ENCODE measurements at regions not wholly inside any gene's neighbourhood (a gene's known extent, or its start where the extent isn't known, plus 50 kb on each side); places are given as distances from the start of the nearest gene placed in this dataset.
"Not testable (repeated sequence)": the region's sequence is repeated elsewhere in the genome, so short reads cannot be mapped to it uniquely, and the experiment has no call there.

DNA sequence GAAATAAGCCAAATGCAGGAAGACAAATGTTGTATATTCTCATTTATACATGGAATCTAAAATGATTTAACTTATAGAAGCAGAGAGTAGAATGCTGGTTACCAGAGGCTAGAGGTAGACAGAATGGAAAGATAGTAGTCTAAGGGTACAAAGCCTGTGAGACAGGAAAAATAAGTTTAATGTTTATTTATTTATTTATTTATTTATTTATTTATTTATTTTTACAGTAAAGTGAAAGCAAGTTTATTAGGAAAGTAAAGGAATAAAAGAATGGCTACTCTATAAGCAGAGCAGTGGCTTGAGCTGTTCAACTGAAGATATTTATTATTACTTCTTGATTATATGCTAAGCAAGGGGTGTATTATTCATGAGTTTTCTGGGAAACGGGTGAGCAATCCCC lies 203.2 kb downstream of the LAS1L start:
- H3K4me3 ChIP-seq (ENCODE audit: low read depth, low read length), result no peak overlapping the region
- no peaks in the 10 kb centered on the region for H3K4me1 ChIP-seq (ENCODE audit: control insufficient read depth, insufficient read depth, low read length)
- no peaks in the 10 kb centered on the region for H3K27me3 ChIP-seq (ENCODE audit: control insufficient read depth, insufficient read depth, low read length)
- H3K9me3 ChIP-seq (ENCODE audit: control insufficient read depth, insufficient read depth, low read length), result no peaks in the 10 kb centered on the region
- H3K9ac ChIP-seq (ENCODE audit: low read depth, low read length), result no peak overlapping the region
- H3K36me3 ChIP-seq (ENCODE audit: control insufficient read depth, insufficient read depth, low read length), result no peaks in the 10 kb centered on the region

DNA sequence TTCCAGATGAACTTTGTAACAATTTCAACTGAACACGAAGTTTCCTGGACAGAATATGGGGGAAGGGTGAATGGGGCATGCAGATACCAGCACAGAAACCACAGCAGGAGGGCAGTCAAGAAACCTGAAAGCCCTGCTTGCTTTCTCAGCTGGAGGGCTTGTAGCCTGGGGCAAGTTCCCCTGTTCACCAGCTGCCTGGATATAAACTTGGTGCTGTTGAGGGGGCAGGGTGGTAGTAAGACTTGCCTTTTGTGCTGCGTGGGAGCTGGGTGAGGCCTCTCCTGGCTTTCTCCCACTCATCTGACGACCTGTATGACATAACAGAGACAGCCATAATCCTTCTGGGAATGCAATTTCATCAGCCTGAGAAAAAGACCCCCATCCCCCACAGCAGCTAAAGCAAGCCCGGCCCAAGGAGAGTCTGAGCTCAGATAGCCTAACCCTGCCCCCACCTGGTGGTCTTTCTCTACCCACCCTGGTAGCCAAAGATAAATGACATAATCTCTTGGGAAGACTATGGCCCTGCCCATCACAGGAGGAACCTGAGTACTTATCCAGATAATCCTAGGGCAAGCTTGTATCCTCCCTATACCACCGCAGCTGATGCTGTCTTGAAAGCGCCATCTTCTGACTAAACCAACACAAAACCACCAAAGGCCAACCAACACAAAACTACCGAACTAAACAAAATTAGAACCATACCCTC lies 234.3 kb downstream of the LAS1L start:
- Histone ChIP-seq H3K9me3 (ENCODE audit: control insufficient read depth, insufficient read depth, low read length) (no peaks in the 10 kb centered on the region), H3K36me3 (ENCODE audit: control insufficient read depth, insufficient read depth, low read length) (no peaks in the 10 kb centered on the region), H3K27me3 (ENCODE audit: control insufficient read depth, insufficient read depth, low read length) (no peaks in the 10 kb centered on the region), H3K4me3 (ENCODE audit: low read depth, low read length) (peak overlapping the region; percentile 8), H3K9ac (ENCODE audit: low read depth, low read length) (no peak overlapping the region), H3K4me1 (ENCODE audit: control insufficient read depth, insufficient read depth, low read length) (peaks cover 5% of the 10 kb centered on the region)

DNA sequence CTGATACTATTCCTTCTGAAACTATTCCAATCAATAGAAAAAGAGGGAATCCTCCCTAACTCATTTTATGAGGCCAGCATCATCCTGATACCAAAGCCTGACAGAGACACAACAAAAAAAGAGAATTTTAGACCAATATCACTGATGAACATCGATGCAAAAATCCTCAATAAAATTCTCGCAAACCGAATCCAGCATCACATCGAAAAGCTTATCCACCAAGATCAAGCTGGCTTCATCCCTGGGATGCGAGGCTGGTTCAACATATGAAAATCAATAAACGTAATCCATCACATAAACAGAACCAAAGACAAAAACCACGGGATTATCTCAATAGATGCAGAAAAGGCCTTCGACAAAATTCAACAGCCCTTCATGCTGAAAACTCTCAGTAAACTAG lies 251.7 kb downstream of the LAS1L start:
- not testable (repeated sequence) for H3K27me3 ChIP-seq (ENCODE audit: control insufficient read depth, insufficient read depth, low read length); H3K9ac ChIP-seq (ENCODE audit: low read depth, low read length); H3K9me3 ChIP-seq (ENCODE audit: control insufficient read depth, insufficient read depth, low read length); H3K36me3 ChIP-seq (ENCODE audit: control insufficient read depth, insufficient read depth, low read length); H3K4me3 ChIP-seq (ENCODE audit: low read depth, low read length); H3K4me1 ChIP-seq (ENCODE audit: control insufficient read depth, insufficient read depth, low read length)

DNA sequence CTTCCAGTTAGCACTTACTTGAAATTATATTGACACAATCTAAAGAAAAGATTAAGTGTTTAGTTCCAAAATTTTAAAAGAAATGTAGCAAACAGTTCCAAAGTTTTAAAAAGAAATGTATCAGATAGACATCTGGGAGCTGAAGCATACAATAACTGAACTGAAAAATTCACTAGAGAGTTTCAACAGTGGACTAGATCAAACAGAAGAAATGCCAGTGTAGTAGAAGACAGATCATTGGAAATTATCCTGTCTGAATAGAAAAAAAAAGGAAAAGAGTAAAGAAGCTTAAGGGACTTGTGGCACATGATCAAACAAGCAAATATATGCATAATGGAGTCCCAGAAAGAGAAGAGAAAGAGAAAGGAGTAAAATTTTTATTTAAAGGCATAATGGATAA lies 261.4 kb downstream of the LAS1L start:
- Histone ChIP-seq H3K4me1 (ENCODE audit: control insufficient read depth, insufficient read depth, low read length) (no peaks in the 10 kb centered on the region), H3K36me3 (ENCODE audit: control insufficient read depth, insufficient read depth, low read length) (no peaks in the 10 kb centered on the region), H3K9me3 (ENCODE audit: control insufficient read depth, insufficient read depth, low read length) (peaks cover 4% of the 10 kb centered on the region), H3K9ac (ENCODE audit: low read depth, low read length) (no peak overlapping the region), H3K4me3 (ENCODE audit: low read depth, low read length) (no peak overlapping the region), H3K27me3 (ENCODE audit: control insufficient read depth, insufficient read depth, low read length) (no peaks in the 10 kb centered on the region)

DNA sequence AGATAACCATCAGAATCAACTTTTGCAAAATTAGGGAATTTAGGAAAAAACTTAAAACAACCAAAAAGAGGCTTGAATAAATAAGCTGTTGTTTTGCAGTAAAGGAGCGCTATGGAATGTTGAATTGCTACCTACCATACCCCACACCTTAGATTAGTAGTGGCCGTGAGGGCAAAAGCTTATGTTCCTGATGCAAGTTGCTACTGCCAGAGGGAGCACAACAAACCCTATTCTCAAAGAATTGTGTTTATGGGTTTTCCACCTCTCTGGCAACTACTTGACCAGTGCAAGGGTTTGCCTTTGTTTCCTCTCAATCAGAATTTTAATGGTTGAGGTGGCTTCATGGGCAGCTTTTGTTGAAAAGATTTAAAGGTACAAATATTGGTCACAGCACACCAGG lies 268.1 kb downstream of the LAS1L start:
- no peaks in the 10 kb centered on the region for H3K9me3 ChIP-seq (ENCODE audit: control insufficient read depth, insufficient read depth, low read length)
- H3K27me3 ChIP-seq (ENCODE audit: control insufficient read depth, insufficient read depth, low read length), result no peaks in the 10 kb centered on the region
- no peak overlapping the region for H3K9ac ChIP-seq (ENCODE audit: low read depth, low read length)
- no peak overlapping the region for H3K4me3 ChIP-seq (ENCODE audit: low read depth, low read length)
- H3K4me1 ChIP-seq (ENCODE audit: control insufficient read depth, insufficient read depth, low read length), result no peaks in the 10 kb centered on the region
- H3K36me3 ChIP-seq (ENCODE audit: control insufficient read depth, insufficient read depth, low read length), result no peaks in the 10 kb centered on the region

DNA sequence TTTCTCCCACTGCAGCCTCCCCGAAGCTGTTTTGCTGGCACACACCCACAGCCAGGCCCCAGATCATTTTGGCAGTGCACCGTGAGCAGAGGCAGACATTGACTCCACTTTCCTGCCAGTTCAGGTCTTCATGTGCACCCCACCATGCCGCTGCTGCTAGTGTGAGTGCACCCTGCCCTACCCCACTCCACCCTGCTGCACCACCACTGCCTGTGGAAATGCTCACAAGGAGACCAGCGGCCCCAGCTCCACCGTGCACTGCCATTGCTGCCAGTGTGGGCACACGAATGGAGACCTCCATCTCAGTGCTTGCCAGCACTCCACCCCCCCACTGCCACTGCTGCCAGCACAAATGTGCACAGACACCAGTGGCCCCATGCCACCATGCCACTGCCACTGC lies 277.6 kb upstream of the ZC4H2 start:
- H3K4me1 ChIP-seq (ENCODE audit: control insufficient read depth, insufficient read depth, low read length), result no peaks in the 10 kb centered on the region
- no peak overlapping the region for H3K4me3 ChIP-seq (ENCODE audit: low read depth, low read length)
- H3K9ac ChIP-seq (ENCODE audit: low read depth, low read length), result no peak overlapping the region
- no peaks in the 10 kb centered on the region for H3K9me3 ChIP-seq (ENCODE audit: control insufficient read depth, insufficient read depth, low read length)
- no peaks in the 10 kb centered on the region for H3K36me3 ChIP-seq (ENCODE audit: control insufficient read depth, insufficient read depth, low read length)
- H3K27me3 ChIP-seq (ENCODE audit: control insufficient read depth, insufficient read depth, low read length), result no peaks in the 10 kb centered on the region

DNA sequence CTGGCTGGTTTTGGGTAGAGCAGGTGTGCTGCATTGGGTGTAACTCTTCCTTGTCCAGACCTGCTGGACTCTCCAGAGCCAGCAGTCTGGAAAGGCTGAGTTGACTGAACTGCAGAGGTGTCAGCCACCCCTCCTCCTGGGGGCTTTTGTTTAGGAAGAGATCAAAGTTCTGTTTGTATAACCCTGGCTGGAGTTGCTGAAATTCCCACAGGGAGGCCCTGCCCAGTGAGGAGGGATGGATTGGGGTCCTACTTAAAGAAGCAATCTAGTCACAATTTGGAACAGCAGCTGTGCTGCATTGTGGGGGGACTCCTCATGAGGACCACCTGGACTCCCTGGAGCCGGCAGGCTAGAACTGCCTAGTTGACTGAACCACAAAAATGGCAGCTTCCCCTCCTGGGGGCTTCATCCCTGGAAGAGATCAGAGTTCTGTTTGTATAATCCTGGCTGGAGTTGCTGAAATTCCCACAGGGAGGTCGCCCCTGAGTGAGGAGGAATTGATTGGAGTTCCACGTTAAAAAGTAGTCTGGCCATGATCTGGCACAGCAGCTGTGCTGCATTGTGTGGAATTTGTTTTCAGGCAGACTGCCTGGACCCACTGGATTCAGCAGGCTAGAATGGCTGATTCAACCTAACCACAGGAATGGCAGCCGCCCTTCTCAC lies 264.9 kb upstream of the ZC4H2 start:
- H3K27me3 ChIP-seq (ENCODE audit: control insufficient read depth, insufficient read depth, low read length), result no peaks in the 10 kb centered on the region
- H3K4me1 ChIP-seq (ENCODE audit: control insufficient read depth, insufficient read depth, low read length), result no peaks in the 10 kb centered on the region
- no peaks in the 10 kb centered on the region for H3K9me3 ChIP-seq (ENCODE audit: control insufficient read depth, insufficient read depth, low read length)
- H3K4me3 ChIP-seq (ENCODE audit: low read depth, low read length), result no peak overlapping the region
- H3K9ac ChIP-seq (ENCODE audit: low read depth, low read length), result no peak overlapping the region
- no peaks in the 10 kb centered on the region for H3K36me3 ChIP-seq (ENCODE audit: control insufficient read depth, insufficient read depth, low read length)

DNA sequence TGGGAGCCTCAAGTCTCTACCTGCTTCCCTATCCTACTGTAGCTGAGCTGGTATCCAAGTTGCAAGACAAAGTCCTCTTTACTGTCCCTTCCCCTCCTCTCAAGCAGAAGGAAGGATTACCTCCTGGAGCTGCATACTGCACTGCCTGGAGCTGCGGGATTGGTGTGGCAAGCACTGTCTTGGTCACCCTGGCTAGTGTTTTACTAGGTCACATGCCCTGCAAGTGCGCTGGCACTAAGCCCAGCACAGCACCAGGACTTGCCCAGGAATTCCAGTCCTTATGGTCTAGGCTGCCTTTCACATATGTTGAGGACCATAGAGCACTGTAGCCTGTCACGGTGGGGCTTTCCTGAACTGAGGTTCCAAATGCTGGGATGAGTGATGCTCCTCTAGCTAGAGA lies 227.3 kb upstream of the ZC4H2 start:
- Histone ChIP-seq H3K36me3 (ENCODE audit: control insufficient read depth, insufficient read depth, low read length) (no peaks in the 10 kb centered on the region), H3K27me3 (ENCODE audit: control insufficient read depth, insufficient read depth, low read length) (no peaks in the 10 kb centered on the region), H3K4me1 (ENCODE audit: control insufficient read depth, insufficient read depth, low read length) (no peaks in the 10 kb centered on the region), H3K4me3 (ENCODE audit: low read depth, low read length) (no peak overlapping the region), H3K9ac (ENCODE audit: low read depth, low read length) (no peak overlapping the region), H3K9me3 (ENCODE audit: control insufficient read depth, insufficient read depth, low read length) (no peaks in the 10 kb centered on the region)

DNA sequence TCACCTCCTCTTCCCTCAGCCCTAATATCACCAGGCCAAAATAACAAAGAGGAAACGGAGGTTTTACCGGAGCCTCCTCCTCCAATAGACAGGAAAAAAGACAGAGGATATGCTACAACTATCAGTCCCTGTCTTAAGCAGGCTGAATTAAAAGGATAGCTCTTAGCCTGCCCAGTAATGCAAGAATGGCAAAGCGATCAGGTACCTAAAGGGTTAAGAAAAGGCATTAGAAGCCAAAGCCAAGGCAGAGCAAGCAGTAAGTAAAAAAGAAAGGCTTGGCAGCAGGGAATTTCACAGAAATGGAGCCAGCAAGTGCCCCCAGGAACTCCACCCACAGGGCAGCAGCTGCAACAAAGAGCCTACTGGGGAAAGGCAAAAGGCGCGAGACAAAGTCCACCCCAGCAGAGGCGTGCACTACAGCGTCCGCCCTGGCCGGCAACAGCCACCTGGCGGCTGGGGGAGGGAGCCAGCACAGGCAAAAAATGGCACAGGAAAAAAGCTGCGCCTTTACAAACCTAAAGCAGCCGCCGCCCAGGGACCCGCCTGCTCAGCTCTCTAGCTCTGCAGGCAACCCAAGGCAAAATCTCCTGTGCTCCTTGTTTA lies 220.6 kb upstream of the ZC4H2 start:
- H3K36me3 ChIP-seq (ENCODE audit: control insufficient read depth, insufficient read depth, low read length), result no peaks in the 10 kb centered on the region
- no peaks in the 10 kb centered on the region for H3K9me3 ChIP-seq (ENCODE audit: control insufficient read depth, insufficient read depth, low read length)
- no peaks in the 10 kb centered on the region for H3K27me3 ChIP-seq (ENCODE audit: control insufficient read depth, insufficient read depth, low read length)
- no peaks in the 10 kb centered on the region for H3K4me1 ChIP-seq (ENCODE audit: control insufficient read depth, insufficient read depth, low read length)
- H3K4me3 ChIP-seq (ENCODE audit: low read depth, low read length), result peak overlapping the region; percentile 6
- H3K9ac ChIP-seq (ENCODE audit: low read depth, low read length), result no peak overlapping the region

DNA sequence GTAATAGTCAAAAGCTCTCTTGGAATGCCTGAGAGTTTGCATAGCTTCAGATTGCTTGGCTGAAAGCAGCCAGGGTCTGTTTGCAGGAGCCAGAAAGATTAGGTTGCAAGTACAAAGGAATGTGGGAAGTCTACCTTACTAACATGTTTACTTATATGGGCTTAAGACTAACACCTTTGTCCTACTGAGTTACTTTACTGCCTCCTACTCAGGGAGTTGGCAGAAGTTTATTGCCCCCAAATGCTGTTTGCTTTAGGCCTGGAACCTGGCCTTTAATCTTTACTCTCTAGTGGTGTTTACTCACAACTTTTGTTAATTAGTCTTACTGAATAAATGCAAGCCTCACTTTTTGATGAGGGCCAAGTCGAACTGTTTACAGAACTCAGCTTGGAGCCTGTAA lies 219.4 kb upstream of the ZC4H2 start:
- Histone ChIP-seq H3K4me3 (ENCODE audit: low read depth, low read length) (no peak overlapping the region), H3K36me3 (ENCODE audit: control insufficient read depth, insufficient read depth, low read length) (no peaks in the 10 kb centered on the region), H3K9me3 (ENCODE audit: control insufficient read depth, insufficient read depth, low read length) (no peaks in the 10 kb centered on the region), H3K9ac (ENCODE audit: low read depth, low read length) (no peak overlapping the region), H3K27me3 (ENCODE audit: control insufficient read depth, insufficient read depth, low read length) (no peaks in the 10 kb centered on the region), H3K4me1 (ENCODE audit: control insufficient read depth, insufficient read depth, low read length) (no peaks in the 10 kb centered on the region)

DNA sequence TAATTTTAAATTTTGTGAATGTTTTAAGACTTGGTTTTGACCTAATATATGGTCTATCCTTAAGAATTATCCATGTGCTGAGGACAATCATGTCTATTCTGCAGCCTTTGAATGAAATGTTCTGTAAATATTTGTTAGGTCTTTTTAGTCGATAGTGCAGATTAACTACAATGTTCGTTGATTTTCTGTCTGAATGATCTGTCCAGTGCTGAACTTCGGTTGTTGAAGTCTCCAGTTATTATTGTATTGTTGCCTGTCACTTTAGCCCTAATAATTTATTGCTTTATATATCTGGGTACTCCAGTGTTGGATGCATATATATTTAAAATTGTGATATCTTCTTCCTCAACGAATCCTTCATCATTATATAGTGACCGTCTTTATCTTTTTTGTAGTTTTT lies 218.3 kb upstream of the ZC4H2 start:
- Histone ChIP-seq H3K9me3 (ENCODE audit: control insufficient read depth, insufficient read depth, low read length) (no peaks in the 10 kb centered on the region), H3K27me3 (ENCODE audit: control insufficient read depth, insufficient read depth, low read length) (no peaks in the 10 kb centered on the region), H3K4me1 (ENCODE audit: control insufficient read depth, insufficient read depth, low read length) (no peaks in the 10 kb centered on the region), H3K9ac (ENCODE audit: low read depth, low read length) (no peak overlapping the region), H3K4me3 (ENCODE audit: low read depth, low read length) (no peak overlapping the region), H3K36me3 (ENCODE audit: control insufficient read depth, insufficient read depth, low read length) (no peaks in the 10 kb centered on the region)

DNA sequence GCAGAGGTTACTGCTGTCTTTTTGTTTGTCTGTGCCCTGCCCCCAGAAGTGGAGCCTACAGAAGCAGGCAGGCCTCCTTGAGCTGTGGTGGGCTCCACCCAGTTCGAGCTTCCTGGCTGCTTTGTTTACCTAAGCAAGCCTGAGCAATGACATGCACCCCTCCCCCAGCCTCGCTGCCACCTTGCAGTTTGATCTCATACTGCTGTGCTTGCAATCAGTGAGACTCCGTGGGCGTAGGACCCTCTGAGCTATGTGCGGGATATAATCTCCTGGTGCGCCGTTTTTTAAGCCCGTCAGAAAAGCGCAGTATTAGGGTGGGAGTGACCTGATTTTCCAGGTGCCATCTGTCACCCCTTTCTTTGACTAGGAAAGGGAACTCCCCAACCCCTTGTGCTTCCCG lies 187.1 kb upstream of the ZC4H2 start:
- H3K4me1 ChIP-seq (ENCODE audit: control insufficient read depth, insufficient read depth, low read length); H3K36me3 ChIP-seq (ENCODE audit: control insufficient read depth, insufficient read depth, low read length); H3K4me3 ChIP-seq (ENCODE audit: low read depth, low read length): not testable (repeated sequence)

More for the DNA sequence above, 187.1 kb upstream of the ZC4H2 start:
- H3K9ac ChIP-seq (ENCODE audit: low read depth, low read length); H3K27me3 ChIP-seq (ENCODE audit: control insufficient read depth, insufficient read depth, low read length); H3K9me3 ChIP-seq (ENCODE audit: control insufficient read depth, insufficient read depth, low read length): not testable (repeated sequence)
